ENCODE measurements at regions not wholly inside any gene's neighbourhood (a gene's known extent, or its start where the extent isn't known, plus 50 kb on each side); places are given as distances from the start of the nearest gene placed in this dataset.
"Not testable (repeated sequence)": the region's sequence is repeated elsewhere in the genome, so short reads cannot be mapped to it uniquely, and the experiment has no call there.

DNA sequence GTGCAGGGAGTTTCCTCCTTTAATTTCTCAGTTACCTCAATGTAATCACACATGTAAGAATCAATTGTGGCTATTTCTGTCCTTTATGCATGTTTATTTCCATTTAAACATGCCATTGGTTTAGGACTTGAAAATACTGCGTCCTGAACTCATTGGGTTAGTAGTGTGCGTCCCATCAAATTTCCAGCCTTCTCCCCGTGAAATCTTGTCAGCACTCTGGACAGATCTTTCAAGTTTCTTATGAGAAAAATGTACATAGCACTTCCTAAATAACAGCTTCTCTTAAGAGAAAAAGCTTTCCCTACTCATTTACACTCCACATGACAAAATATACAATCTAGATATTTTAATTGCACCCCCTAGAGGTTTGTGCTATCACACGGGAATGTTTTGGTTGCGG is 353.9 kb upstream of the FOLH1 start:
- TF ChIP-seq SP1 (IDR thresholded peaks at IDR 0.05); SUZ12 (IDR thresholded peaks at IDR 0.05); NFRKB (IDR thresholded peaks at IDR 0.05); BHLHE40 (IDR thresholded peaks at IDR 0.05; ENCODE audit: borderline replicate concordance); PKNOX1 (IDR thresholded peaks at IDR 0.05); ELF4 (IDR thresholded peaks at IDR 0.05); L3MBTL2 (conservative IDR thresholded peaks at IDR 0.05); FOXM1 (IDR thresholded peaks at IDR 0.05; ENCODE audit: borderline replicate concordance); TARDBP (IDR thresholded peaks at IDR 0.05); CTBP1 (IDR thresholded peaks at IDR 0.05; ENCODE audit: borderline replicate concordance); ZNF384 (IDR thresholded peaks at IDR 0.05): not testable (repeated sequence)
